ENCODE measurements at regions not wholly inside any gene's neighbourhood (a gene's known extent, or its start where the extent isn't known, plus 50 kb on each side); places are given as distances from the start of the nearest gene placed in this dataset.

DNA sequence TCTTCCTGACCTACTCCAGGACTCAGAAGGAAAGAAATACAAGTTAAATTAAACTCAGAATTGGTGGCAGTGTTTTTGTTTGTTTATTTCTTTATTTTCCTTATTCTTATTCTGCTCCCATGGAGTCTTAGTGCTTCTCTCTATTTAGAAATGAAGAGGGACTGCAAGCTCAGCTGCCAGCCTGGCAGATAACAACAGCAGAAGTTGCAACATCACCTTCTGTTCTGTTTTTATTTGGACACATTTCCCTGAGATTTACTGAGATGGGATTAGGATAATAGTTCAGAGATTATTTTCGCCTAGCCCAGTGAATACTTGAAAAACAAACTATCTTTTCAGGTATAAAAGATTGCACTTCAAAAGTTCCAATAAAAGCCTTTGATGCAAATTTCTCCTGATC is 70.4 kb upstream of the DTNA start:
- Histone ChIP-seq H3K9ac (no peak overlapping the region), H3K79me2 (no peaks in the 10 kb centered on the region), H3K27ac (no peak overlapping the region), H3K4me2 (ENCODE audit: low read length) (no peak overlapping the region), H2AFZ (peak overlapping the region; percentile 54), H3K4me3 (ENCODE audit: low read depth, low read length) (no peak overlapping the region), H3K27me3 (ENCODE audit: control insufficient read depth, insufficient read depth, low read length) (no peaks in the 10 kb centered on the region), H3K9me3 (ENCODE audit: control insufficient read depth, low read length) (no peaks in the 10 kb centered on the region), H3K4me1 (no peaks in the 10 kb centered on the region), H3K36me3 (ENCODE audit: control insufficient read depth, insufficient read depth, low read length) (no peaks in the 10 kb centered on the region)
- no peak for TF ChIP-seq CTCF (IDR thresholded peaks at IDR 0.05)

- no peak for TF ChIP-seq CTCF (IDR thresholded peaks at IDR 0.05)
- H3K36me3 ChIP-seq (ENCODE audit: control insufficient read depth, insufficient read depth, low read length): no peaks in the 10 kb centered on the region
- H3K4me3 ChIP-seq (ENCODE audit: low read depth, low read length): no peak overlapping the region
- no peaks in the 10 kb centered on the region for H3K9me3 ChIP-seq (ENCODE audit: control insufficient read depth, low read length)
- no peaks in the 10 kb centered on the region for H3K79me2 ChIP-seq
- no peak overlapping the region for H3K9ac ChIP-seq
- H3K27ac ChIP-seq: no peak overlapping the region
- H3K4me1 ChIP-seq: no peaks in the 10 kb centered on the region
- no peak overlapping the region for H2AFZ ChIP-seq
- H3K27me3 ChIP-seq (ENCODE audit: control insufficient read depth, insufficient read depth, low read length): no peaks in the 10 kb centered on the region
- no peak overlapping the region for H3K4me2 ChIP-seq (ENCODE audit: low read length)
Observed at GRCh38 chr18:34640276-34640675, 69.8 kb upstream of the DTNA start.

DNA sequence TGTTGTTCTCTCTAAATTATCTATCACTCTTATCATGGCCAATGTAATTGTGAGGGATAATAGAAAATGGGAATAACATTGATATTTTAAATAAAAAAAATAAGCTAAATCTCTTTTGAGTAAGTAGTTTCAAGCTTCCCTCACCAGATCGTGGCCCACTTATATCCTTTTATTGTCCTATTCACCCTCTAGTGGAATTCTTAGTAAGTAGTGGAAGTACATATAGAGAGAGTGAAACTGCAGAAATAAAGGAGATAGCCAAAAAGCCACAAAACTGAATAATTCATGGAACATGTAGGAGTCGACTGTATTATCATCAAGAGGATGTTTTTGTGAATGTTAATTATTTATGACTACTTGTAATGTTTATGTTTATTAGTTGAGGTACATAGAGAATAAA is 66.1 kb upstream of the DTNA start:
- no peak for TF ChIP-seq CTCF (IDR thresholded peaks at IDR 0.05)
- no peak overlapping the region for H3K27ac ChIP-seq
- no peak overlapping the region for H3K4me3 ChIP-seq (ENCODE audit: low read depth, low read length)
- H3K9me3 ChIP-seq (ENCODE audit: control insufficient read depth, low read length): no peaks in the 10 kb centered on the region
- no peaks in the 10 kb centered on the region for H3K36me3 ChIP-seq (ENCODE audit: control insufficient read depth, insufficient read depth, low read length)
- H3K4me1 ChIP-seq: peaks cover under 1% of the 10 kb centered on the region
- H3K27me3 ChIP-seq (ENCODE audit: control insufficient read depth, insufficient read depth, low read length): no peaks in the 10 kb centered on the region
- no peak overlapping the region for H2AFZ ChIP-seq
- no peaks in the 10 kb centered on the region for H3K79me2 ChIP-seq
- H3K4me2 ChIP-seq (ENCODE audit: low read length): no peak overlapping the region
- H3K9ac ChIP-seq: no peak overlapping the region

DNA sequence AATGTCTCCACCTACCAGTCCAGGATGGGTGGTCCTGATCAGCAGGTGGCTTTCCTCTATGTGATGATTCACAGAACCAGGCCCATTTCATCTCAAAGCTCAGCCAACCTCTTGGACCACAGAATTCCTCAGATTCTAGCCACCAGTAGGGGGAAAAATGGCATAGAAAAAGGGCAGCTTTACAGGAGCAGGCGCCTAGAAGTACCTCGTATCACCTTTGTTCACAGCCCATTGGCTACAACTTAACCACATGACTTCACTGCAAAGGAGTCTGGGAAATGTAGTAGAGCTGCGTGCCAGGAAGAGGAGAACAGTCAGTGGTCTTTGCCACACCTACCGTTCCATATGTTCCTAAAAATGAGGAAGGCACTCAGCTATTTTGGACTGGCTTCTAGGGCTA is 62.8 kb upstream of the DTNA start:
- Histone ChIP-seq H3K27me3 (ENCODE audit: control insufficient read depth, insufficient read depth, low read length) (no peaks in the 10 kb centered on the region), H3K79me2 (no peaks in the 10 kb centered on the region), H2AFZ (no peak overlapping the region), H3K36me3 (ENCODE audit: control insufficient read depth, insufficient read depth, low read length) (no peaks in the 10 kb centered on the region), H3K27ac (no peak overlapping the region), H3K9ac (no peak overlapping the region), H3K4me3 (ENCODE audit: low read depth, low read length) (no peak overlapping the region), H3K4me1 (peaks cover 14% of the 10 kb centered on the region), H3K9me3 (ENCODE audit: control insufficient read depth, low read length) (no peaks in the 10 kb centered on the region), H3K4me2 (ENCODE audit: low read length) (no peak overlapping the region)
- no peak for TF ChIP-seq CTCF (IDR thresholded peaks at IDR 0.05)

DNA sequence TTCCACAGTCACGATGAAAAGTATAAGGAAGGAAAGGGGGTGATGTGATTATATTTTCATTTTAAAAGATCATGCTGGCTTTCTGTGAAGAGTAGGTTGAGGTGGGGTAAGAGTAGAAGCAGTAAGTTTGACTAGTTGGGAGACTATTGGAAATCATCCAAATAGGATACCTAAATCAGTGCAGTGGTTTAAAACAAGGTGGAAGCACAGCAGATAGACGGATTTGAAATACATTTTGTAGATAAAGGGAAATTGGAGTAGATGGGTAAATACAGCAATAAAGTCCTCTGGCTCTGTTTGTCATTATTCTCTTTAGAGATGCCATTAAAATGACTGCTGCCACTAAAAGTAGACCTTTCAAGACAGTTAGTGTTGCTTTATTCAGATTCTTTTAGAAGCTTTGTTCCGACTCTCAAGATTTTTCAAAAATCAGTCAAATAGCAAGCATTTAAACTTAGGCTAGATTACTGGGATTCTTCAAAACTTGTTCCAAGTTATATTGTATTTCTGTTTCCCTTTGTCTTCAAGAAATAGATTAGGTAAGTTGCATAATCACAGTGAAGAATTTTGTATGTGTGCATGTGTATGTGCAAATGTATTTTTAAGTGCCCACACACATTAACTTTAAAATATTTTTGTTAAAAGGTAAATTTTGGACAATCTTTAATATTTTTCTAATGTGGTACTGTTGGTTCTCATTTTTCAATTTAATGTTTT is 61.7 kb upstream of the DTNA start:
- Histone ChIP-seq H3K9me3 (ENCODE audit: control insufficient read depth, low read length) (no peaks in the 10 kb centered on the region), H3K27ac (no peak overlapping the region), H2AFZ (no peak overlapping the region), H3K79me2 (no peaks in the 10 kb centered on the region), H3K9ac (no peak overlapping the region), H3K4me3 (ENCODE audit: low read depth, low read length) (no peak overlapping the region), H3K36me3 (ENCODE audit: control insufficient read depth, insufficient read depth, low read length) (no peaks in the 10 kb centered on the region), H3K4me1 (peaks cover 14% of the 10 kb centered on the region), H3K4me2 (ENCODE audit: low read length) (peak overlapping the region; percentile 67), H3K27me3 (ENCODE audit: control insufficient read depth, insufficient read depth, low read length) (no peaks in the 10 kb centered on the region)
- TF ChIP-seq CTCF (IDR thresholded peaks at IDR 0.05): no peak

Measured in parathyroid adenoma (tissue), 2 donors.